Fibroblast of the aortic adventitia (primary cell): ENCODE measurements at regions not wholly inside any gene's neighbourhood (a gene's known extent, or its start where the extent isn't known, plus 50 kb on each side); places are given as distances from the start of the nearest gene placed in this dataset.
A peak's percentile ranks its signal among the peaks of the same experiment; 100 is the strongest.
"Not testable (repeated sequence)": the region's sequence is repeated elsewhere in the genome, so short reads cannot be mapped to it uniquely, and the experiment has no call there.

ENCODE experiments used
- DNase-seq: peaks from one replicate; pipeline ENCODE4 v3.0.0-alpha.2; 2010; ENCODE audit warnings: low read depth
- H3K4me3 ChIP-seq: 2 replicates; pipeline ENCODE4 v1.5.1; 2011; ENCODE audit warnings: low read depth, mild to moderate bottlenecking, control low read depth, low read length, moderate library complexity
- TF ChIP-seq, protein P1 (sequence below): IDR thresholded peaks from 2 replicates; pipeline ENCODE4 v1.5.1; 2011; ENCODE audit warnings: mild to moderate bottlenecking, low read length, control low read depth, inconsistent platforms; ENCODE audit not compliant: insufficient read depth

DNA sequence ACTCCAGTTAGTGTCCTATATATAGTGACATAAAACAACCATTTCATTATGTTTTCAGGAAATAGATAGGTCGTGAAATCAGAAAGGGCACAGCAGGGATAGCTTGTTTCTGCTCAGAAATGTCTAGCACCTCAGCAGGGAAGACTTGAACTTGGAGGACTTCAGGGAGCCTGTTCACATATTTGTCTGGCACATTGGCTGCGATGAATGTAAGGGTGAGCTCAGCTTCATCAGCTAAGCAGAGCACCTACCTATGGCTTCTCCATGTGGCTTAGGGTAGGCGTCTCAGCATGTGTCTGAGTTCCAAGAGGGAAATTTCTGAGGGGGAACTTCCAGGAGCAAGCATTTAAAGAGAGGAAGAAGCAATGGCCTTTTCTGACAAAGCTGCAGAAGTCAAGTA is 126.2 kb downstream of the PCDH10 start:
- TF ChIP-seq, protein P1, sequence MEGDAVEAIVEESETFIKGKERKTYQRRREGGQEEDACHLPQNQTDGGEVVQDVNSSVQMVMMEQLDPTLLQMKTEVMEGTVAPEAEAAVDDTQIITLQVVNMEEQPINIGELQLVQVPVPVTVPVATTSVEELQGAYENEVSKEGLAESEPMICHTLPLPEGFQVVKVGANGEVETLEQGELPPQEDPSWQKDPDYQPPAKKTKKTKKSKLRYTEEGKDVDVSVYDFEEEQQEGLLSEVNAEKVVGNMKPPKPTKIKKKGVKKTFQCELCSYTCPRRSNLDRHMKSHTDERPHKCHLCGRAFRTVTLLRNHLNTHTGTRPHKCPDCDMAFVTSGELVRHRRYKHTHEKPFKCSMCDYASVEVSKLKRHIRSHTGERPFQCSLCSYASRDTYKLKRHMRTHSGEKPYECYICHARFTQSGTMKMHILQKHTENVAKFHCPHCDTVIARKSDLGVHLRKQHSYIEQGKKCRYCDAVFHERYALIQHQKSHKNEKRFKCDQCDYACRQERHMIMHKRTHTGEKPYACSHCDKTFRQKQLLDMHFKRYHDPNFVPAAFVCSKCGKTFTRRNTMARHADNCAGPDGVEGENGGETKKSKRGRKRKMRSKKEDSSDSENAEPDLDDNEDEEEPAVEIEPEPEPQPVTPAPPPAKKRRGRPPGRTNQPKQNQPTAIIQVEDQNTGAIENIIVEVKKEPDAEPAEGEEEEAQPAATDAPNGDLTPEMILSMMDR, result no peak
- no peak for DNase-seq
- no peak overlapping the region for H3K4me3 ChIP-seq

DNA sequence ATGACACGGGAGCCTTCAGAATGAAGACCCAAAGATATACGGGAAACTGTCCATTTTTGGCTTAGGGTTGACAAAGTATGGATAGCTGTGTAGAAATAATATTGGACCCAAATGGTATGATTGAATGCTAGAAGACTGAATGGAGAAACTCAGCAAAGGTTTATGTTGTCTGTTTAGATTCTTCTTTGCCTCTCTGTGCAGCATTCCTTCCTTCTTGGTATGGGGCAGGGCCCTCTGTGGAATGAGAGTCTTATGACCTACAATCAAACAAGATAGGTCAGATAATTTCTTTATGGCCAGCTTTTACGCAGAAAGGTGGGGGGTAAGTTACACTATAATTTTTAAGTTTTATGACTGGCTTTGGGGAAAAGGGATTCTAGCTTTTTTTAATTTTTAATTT is 124.3 kb downstream of the PCDH10 start:
- DNase-seq, result no peak
- TF ChIP-seq, protein P1, result no peak
- H3K4me3 ChIP-seq, result no peak overlapping the region

DNA sequence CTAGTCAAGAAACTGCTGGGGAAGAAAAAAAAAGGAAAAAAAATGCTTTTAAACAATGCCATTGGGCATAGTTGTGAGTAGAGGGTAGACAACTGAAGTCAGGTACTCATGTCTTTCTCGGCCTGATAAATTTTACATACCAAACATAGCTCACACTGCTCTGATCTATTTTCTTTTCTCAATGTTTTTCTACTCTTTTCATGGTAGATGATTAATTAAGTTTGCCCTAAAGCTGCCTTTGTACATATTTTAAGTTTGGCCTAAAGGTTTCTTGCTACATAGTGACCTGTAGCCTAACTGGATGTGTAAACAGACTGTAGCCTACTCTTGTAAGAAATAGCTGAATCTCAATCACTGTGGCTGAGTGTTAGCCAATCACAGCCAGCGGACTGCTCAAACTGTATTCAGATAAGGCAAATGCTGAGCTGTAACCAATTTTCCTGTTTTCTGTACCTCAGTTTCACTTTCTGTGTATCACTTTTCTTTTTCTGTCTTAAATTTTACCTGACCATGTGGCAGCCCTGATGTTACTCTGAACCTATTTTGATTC is 121.0 kb downstream of the PCDH10 start:
- DNase-seq, result peak; percentile 0
- TF ChIP-seq, protein P1, result no peak
- no peak overlapping the region for H3K4me3 ChIP-seq

DNA sequence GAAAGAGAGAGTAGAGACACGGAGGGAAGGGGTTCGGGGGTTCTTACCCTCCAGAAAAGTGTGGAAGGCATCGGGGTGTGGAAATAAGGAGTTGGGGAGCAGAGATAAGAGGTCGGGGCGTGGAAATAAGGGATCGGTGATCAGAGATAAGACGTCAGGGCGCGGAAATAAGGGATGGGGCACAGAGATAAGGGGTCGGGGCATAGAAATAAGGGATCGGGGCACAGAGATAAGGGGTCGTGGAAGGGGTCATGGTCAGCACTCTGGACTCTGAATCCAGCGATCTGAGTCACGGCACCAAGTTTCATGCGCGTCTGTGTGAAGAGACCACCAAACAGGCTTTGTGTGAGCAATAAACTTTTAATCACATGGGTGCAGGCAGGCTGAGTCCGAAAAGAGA is 119.1 kb downstream of the PCDH10 start:
- no peak for DNase-seq
- TF ChIP-seq, protein P1, result no peak
- H3K4me3 ChIP-seq, result no peak overlapping the region

DNA sequence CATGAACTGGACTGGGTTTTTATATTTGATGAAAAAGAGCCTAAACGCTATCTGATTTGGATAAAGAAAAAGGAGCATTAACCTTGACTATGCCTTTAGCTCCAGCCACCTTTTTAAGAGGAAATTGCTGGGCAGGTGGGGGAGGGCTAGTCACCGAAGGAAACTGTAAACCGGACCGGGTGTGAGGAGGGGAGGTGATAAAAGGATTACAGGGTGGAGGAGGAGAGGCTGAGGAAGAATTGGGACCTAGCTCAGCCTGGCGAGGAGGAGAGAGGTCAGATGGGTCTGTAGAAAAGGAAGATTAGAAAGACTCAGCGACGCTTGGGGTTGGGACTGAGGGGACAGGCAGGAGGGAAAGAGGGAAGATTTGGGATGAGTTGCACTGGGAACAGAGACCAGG is 118.4 kb downstream of the PCDH10 start:
- not testable (repeated sequence) for DNase-seq, H3K4me3 ChIP-seq

DNA sequence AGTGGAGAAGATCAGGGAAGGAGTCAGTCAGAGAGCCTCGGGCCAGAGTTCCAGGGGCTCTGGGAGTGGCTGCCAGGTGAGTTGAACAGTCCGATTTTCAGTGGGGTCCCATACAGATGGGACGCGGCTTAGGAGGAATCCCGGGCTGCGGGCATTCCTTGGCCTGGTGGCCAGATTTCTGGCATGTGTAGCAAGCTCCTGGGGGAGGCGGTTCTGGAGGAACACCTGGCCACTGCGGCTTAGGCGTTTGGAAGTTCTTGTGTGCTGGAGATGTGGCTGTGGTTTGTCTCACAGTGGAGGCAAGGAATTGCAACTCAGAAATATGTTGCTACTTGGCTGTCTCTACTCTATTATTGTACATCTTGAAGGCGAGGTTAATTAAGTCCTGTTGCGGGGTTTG is 117.9 kb downstream of the PCDH10 start:
- not testable (repeated sequence) for H3K4me3 ChIP-seq, DNase-seq

DNA sequence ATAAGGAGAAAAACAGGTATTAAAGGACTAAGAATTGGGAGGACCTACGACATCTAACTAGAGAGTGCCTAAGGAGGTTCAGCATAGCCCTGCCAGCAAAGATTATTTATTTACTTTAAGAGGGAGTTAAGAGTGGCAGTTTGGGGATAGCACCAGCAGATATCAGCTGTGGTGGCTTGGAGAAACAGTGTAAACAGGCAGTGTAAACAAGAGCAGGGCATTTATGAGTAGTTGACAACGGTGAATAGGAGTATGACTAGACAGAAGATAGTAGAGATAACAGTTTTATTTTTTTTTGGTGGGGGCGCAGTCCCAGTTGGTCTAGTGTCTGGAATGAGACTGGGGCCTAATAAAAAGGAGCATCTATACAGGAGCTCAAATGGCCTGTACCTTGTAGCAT is 115.2 kb downstream of the PCDH10 start:
- not testable (repeated sequence) for H3K4me3 ChIP-seq, DNase-seq

DNA sequence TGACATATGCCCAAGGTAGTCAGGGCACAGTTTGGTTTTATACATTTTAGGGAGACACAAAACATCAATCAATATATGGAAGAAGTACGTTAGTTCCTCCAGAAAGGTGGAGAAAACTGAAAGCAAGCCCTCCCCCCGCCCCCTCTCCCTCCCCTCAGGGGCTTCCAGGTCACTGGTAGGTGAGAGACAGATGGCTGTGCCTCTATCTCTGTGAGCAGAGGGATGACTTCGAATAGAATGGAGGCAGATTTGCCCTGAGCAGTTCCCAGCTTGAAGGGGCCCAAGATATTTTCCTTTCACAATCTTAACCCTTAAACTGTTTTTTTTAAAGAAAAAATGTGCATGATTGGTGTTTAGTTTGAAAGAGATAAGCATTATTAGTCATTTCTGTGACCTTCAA is 114.0 kb downstream of the PCDH10 start:
- TF ChIP-seq, protein P1, result no peak
- DNase-seq, result no peak
- H3K4me3 ChIP-seq, result no peak overlapping the region

DNA sequence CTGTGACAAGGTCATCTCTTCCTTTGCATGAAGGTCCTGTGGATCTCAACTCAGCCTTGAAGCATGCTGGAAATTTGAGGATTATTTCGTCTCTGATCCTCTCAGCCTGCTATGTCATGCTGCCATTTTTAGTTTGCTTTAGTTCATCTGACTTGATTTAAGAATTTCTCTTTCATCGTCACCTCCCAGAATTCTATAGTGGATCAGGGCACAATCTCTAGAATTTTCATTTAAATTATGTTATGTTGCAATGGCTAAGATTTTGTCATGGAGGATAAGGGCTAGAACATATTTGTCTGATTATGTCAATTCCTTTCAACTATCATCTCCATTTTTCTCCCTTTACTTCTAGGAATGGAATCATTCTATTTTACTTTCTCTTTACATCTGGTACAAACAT is 98.8 kb downstream of the PCDH10 start:
- DNase-seq, result no peak
- TF ChIP-seq, protein P1, result no peak
- H3K4me3 ChIP-seq, result no peak overlapping the region
